Fibroblast of lung (primary cell): ENCODE measurements at regions not wholly inside any gene's neighbourhood (a gene's known extent, or its start where the extent isn't known, plus 50 kb on each side); places are given as distances from the start of the nearest gene placed in this dataset.

Experiments used
- DNase-seq, 2 donors: peaks; one replicate each; pipeline versions ENCODE4 v3.0.0 to v3.0.0-alpha.2; 2010; ENCODE audit warnings: low read depth in 2 of 2
- H2AFZ ChIP-seq: 2 replicates; pipeline ENCODE4 v1.5.1; 2012; ENCODE audit warnings: low read length, control low read depth, inconsistent platforms
- H3K27ac ChIP-seq: 2 replicates; pipeline ENCODE4 v1.5.1; 2011; ENCODE audit warnings: low read length, control low read depth; ENCODE audit not compliant: insufficient read depth
- H3K27me3 ChIP-seq: 2 replicates; pipeline ENCODE4 v1.5.1; 2011; ENCODE audit warnings: mild to moderate bottlenecking, low read length; ENCODE audit not compliant: control insufficient read depth, insufficient read depth
- H3K36me3 ChIP-seq: 2 replicates; pipeline ENCODE4 v1.5.1; 2011; ENCODE audit warnings: low read length; ENCODE audit not compliant: control insufficient read depth, insufficient read depth
- H3K4me1 ChIP-seq: 2 replicates; pipeline ENCODE4 v1.5.1; 2011; ENCODE audit warnings: low read length; ENCODE audit not compliant: control insufficient read depth, insufficient read depth; ENCODE audit errors: extremely low read depth
- H3K4me2 ChIP-seq: 2 replicates; pipeline ENCODE4 v1.5.1; 2011; ENCODE audit warnings: low read length, control low read depth; ENCODE audit not compliant: insufficient read depth; ENCODE audit errors: extremely low read depth
- H3K4me3 ChIP-seq, 4 experiments: fragments of 200-600 bp in 1 of 4; sonication (generic) in 1 of 4; replicated peaks in 1 of 4; 2 replicates each; pipeline ENCODE4 v1.5.1; 2011 to 2016; ENCODE audit warnings: low read length in 4 of 4, low read depth in 3 of 4, mild to moderate bottlenecking in 3 of 4, control low read depth in 2 of 4, inconsistent platforms in 1 of 4, mixed read lengths in 1 of 4; ENCODE audit not compliant: insufficient read depth in 1 of 4; ENCODE audit errors: control extremely low read depth in 1 of 4
- H3K79me2 ChIP-seq: 2 replicates; pipeline ENCODE4 v1.5.1; 2012; ENCODE audit warnings: mild to moderate bottlenecking, low read length, inconsistent platforms; ENCODE audit not compliant: control insufficient read depth, insufficient read depth
- H3K9ac ChIP-seq: 2 replicates; pipeline ENCODE4 v1.5.1; 2011; ENCODE audit warnings: mild to moderate bottlenecking, low read length, control low read depth; ENCODE audit not compliant: insufficient read depth
- H3K9me3 ChIP-seq: 2 replicates; pipeline ENCODE4 v1.5.1; 2012; ENCODE audit warnings: low read depth, low read length; ENCODE audit not compliant: control insufficient read depth, insufficient read depth
- H4K20me1 ChIP-seq: 2 replicates; pipeline ENCODE4 v1.5.1; 2011; ENCODE audit warnings: low read length; ENCODE audit not compliant: control insufficient read depth, insufficient read depth; ENCODE audit errors: extremely low read depth
- CTCF ChIP-seq, 2 donors: IDR thresholded peaks in 1 of 2; conservative IDR thresholded peaks in 1 of 2; 1 replicate in 1 of 2; 2 replicates in 1 of 2; pipeline ENCODE4 v1.5.1; 2011 to 2012; ENCODE audit warnings: low read length in 2 of 2, control low read depth in 1 of 2, inconsistent platforms in 1 of 2, low read depth in 1 of 2, mild to moderate bottlenecking in 1 of 2
- EZH2 ChIP-seq: IDR thresholded peaks from 2 replicates; pipeline ENCODE4 v1.5.1; 2012; ENCODE audit warnings: low read length, control low read depth, mild to moderate bottlenecking; ENCODE audit errors: missing control alignments

GRCh38 chr3:148079370-148079769 is 618.3 kb upstream of the AGTR1 start:
- no peaks in the 10 kb centered on the region for H3K9me3 ChIP-seq
- no peaks in the 10 kb centered on the region for H3K27me3 ChIP-seq
- no peaks in the 10 kb centered on the region for H3K4me1 ChIP-seq
- peak; percentile 9 to 21 for DNase-seq
- TF ChIP-seq CTCF (conservative IDR thresholded peaks at IDR 0.05 in 1 of 2, IDR thresholded peaks at IDR 0.05 in 1 of 2; ENCODE audit: low read depth in 1 of 2, low read length in 2 of 2): no peak
- no peaks in the 10 kb centered on the region for H3K79me2 ChIP-seq
- H3K4me2 ChIP-seq: peak overlapping the region; percentile 61
- H4K20me1 ChIP-seq: no peaks in the 10 kb centered on the region
- H3K4me3 ChIP-seq: peak overlapping the region in 2 of 4 experiments; percentile 8 to 18
- no peak overlapping the region for H3K27ac ChIP-seq
- no peak overlapping the region for H3K9ac ChIP-seq
- no peaks in the 10 kb centered on the region for H3K36me3 ChIP-seq
- peak overlapping the region; percentile 80 for H2AFZ ChIP-seq

GRCh38 chr3:148081926-148082325 is 615.8 kb upstream of the AGTR1 start:
- no peak for DNase-seq
- Histone ChIP-seq H3K4me3 (no peak overlapping the region), H3K9ac (no peak overlapping the region)

GRCh38 chr3:148082506-148083280 is 615.0 kb upstream of the AGTR1 start:
- TF ChIP-seq CTCF (conservative IDR thresholded peaks at IDR 0.05 in 1 of 2, IDR thresholded peaks at IDR 0.05 in 1 of 2; ENCODE audit: low read depth in 1 of 2, low read length in 2 of 2) (no peak), EZH2 (no peak)
- H3K4me2 ChIP-seq: no peak overlapping the region
- no peaks in the 10 kb centered on the region for H3K79me2 ChIP-seq
- H3K27me3 ChIP-seq: no peaks in the 10 kb centered on the region
- no peaks in the 10 kb centered on the region for H3K9me3 ChIP-seq
- H4K20me1 ChIP-seq: no peaks in the 10 kb centered on the region
- H3K4me1 ChIP-seq: no peaks in the 10 kb centered on the region
- no peak overlapping the region for H3K9ac ChIP-seq
- H2AFZ ChIP-seq: no peak overlapping the region
- no peak overlapping the region for H3K4me3 ChIP-seq
- H3K27ac ChIP-seq: no peak overlapping the region
- DNase-seq: no peak
- H3K36me3 ChIP-seq: no peaks in the 10 kb centered on the region

More at GRCh38 chr3:148081926-148082325, 615.8 kb upstream of the AGTR1 start:
- no peaks in the 10 kb centered on the region for H3K4me1 ChIP-seq
- no peak overlapping the region for H3K4me2 ChIP-seq
- H3K79me2 ChIP-seq: no peaks in the 10 kb centered on the region
- H3K27ac ChIP-seq: no peak overlapping the region
- H3K9me3 ChIP-seq: no peaks in the 10 kb centered on the region
- H4K20me1 ChIP-seq: no peaks in the 10 kb centered on the region
- TF ChIP-seq EZH2: no peak
- TF ChIP-seq CTCF (conservative IDR thresholded peaks at IDR 0.05 in 1 of 2, IDR thresholded peaks at IDR 0.05 in 1 of 2; ENCODE audit: low read depth in 1 of 2, low read length in 2 of 2): no peak
- H3K27me3 ChIP-seq: no peaks in the 10 kb centered on the region
- no peak overlapping the region for H2AFZ ChIP-seq
- no peaks in the 10 kb centered on the region for H3K36me3 ChIP-seq
